ENCODE measurements at regions not wholly inside any gene's neighbourhood (a gene's known extent, or its start where the extent isn't known, plus 50 kb on each side); places are given as distances from the start of the nearest gene placed in this dataset.
"Not testable (repeated sequence)": the region's sequence is repeated elsewhere in the genome, so short reads cannot be mapped to it uniquely, and the experiment has no call there.

GRCh38 chr2:41335573-41335972 lies 712.2 kb upstream of the PKDCC start:
- DNase-seq: not testable (repeated sequence)

GRCh38 chr2:41337956-41338355 lies 709.9 kb upstream of the PKDCC start:
- DNase-seq: no peak

GRCh38 chr2:41344529-41344928 lies 703.3 kb upstream of the PKDCC start:
- DNase-seq: no peak

GRCh38 chr2:41353060-41353459 lies 694.8 kb upstream of the PKDCC start:
- no peak for DNase-seq

- DNase-seq: no peak
Measured at GRCh38 chr2:41355794-41356193, 692.0 kb upstream of the PKDCC start.

GRCh38 chr2:41364842-41365241 lies 683.0 kb upstream of the PKDCC start:
- DNase-seq: no peak

GRCh38 chr2:41375901-41376300 lies 671.9 kb upstream of the PKDCC start:
- no peak for DNase-seq

GRCh38 chr2:41377837-41378236 lies 670.0 kb upstream of the PKDCC start:
- no peak for DNase-seq

GRCh38 chr2:41378420-41378819 lies 669.4 kb upstream of the PKDCC start:
- no peak for DNase-seq

GRCh38 chr2:41379496-41380221 lies 668.2 kb upstream of the PKDCC start:
- DNase-seq: no peak

- DNase-seq: no peak
Measured at GRCh38 chr2:41381701-41382100, 666.1 kb upstream of the PKDCC start.

GRCh38 chr2:41387519-41387918 lies 660.3 kb upstream of the PKDCC start:
- no peak for DNase-seq

- no peak for DNase-seq
Measured at GRCh38 chr2:41393621-41394020, 654.2 kb upstream of the PKDCC start.

- DNase-seq: no peak
Measured at GRCh38 chr2:41394541-41394940, 653.3 kb upstream of the PKDCC start.

- no peak for DNase-seq
Measured at GRCh38 chr2:41395692-41396091, 652.1 kb upstream of the PKDCC start.

- DNase-seq: no peak
Measured at GRCh38 chr2:41399437-41400087, 648.3 kb upstream of the PKDCC start.

- DNase-seq: no peak
Measured at GRCh38 chr2:41400088-41400665, 647.6 kb upstream of the PKDCC start.

GRCh38 chr2:41405441-41405840 lies 642.4 kb upstream of the PKDCC start:
- DNase-seq: no peak

GRCh38 chr2:41409328-41409727 lies 638.5 kb upstream of the PKDCC start:
- DNase-seq: no peak

GRCh38 chr2:41410011-41410410 lies 637.8 kb upstream of the PKDCC start:
- DNase-seq: no peak

GRCh38 chr2:41413813-41414485 lies 633.9 kb upstream of the PKDCC start:
- no peak for DNase-seq

GRCh38 chr2:41414486-41415230 lies 633.2 kb upstream of the PKDCC start:
- DNase-seq: no peak

- DNase-seq: no peak
Measured at GRCh38 chr2:41417511-41417910, 630.3 kb upstream of the PKDCC start.
